ENCODE measurements at regions not wholly inside any gene's neighbourhood (a gene's known extent, or its start where the extent isn't known, plus 50 kb on each side); places are given as distances from the start of the nearest gene placed in this dataset.
"Not testable (repeated sequence)": the region's sequence is repeated elsewhere in the genome, so short reads cannot be mapped to it uniquely, and the experiment has no call there.

DNA sequence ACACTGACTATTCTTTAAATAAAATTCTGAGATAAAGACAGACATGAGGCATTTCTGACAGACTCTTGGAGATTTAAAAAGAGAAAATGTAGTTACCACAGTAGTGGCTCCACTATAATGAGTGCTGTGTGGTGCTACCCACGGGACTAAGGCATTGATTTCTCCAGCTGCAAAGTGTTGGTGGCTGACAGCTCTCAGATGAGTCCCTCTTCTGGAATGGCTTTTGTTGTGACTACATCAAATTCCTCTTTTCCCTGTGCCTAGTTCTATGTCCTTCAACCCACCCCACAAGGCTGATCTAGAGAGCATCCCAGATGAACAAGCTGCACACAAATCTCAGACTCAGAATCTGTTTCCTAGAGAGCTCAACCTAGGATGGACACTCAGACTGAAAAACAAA, 884.8 kb upstream of the ZEB2 start:
- DNase-seq = no peak

DNA sequence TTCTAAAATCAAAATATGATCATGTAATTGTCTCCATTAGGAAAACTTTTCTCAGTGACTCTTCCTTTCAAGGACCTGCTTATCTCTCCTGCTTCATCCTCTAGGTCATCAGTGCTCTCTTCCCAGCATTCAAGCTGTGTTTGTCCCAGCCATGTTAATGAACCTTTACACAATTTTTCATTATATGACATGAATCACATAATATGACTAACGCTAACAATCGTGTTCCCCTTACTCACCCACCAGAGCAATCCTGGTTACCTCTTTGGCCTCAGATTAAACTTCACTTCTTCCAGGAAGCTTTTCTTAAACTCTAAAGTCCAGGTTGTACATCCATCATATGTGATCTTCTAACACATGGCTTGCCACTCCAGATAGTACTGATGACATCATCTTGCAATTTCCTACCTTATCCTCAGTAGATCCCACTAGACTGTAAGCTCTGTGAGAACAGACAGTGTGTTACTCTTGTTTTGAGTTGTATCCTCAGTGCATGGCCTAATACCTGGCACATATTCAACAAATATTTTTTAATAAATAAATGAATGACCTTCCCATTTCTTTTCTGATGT, 882.9 kb upstream of the ZEB2 start:
- DNase-seq = no peak

DNA sequence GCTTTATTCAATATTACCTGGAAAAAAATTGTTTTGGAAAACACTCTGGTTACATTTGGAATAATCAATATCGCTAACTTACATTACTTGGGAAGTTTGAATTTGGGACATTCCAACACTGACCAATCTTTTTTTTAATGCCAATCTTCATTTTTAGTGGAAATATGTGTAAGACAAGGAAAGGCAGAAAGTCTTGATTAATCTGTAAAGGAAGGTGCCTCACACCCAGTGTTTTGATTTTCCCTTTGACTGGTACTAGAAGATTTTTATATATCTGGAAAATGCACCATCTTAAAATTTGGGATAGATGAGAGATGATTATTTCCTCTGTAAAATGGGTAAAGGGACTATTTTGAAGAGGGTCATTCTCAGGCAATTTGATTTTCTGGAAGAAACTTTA, 879.2 kb upstream of the ZEB2 start:
- DNase-seq = no peak

DNA sequence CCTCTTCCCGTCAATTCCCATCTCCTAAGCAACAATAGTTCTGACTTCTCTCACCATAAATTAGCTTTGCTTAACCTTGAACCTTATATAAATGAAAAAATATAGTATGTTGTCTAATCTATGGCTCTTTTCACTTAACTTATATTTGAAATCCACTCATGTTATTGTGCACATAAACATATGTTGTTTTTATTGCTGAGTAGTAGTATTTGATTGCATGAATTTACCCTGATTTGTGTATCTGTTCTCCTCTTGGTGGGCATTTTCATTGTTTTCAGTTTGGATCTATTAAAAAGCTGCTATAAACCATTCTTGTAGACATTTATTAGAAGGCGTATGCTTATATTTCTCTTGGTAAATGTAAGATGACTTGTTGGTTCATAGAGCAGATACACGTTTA, 874.3 kb upstream of the ZEB2 start:
- no peak for DNase-seq

DNA sequence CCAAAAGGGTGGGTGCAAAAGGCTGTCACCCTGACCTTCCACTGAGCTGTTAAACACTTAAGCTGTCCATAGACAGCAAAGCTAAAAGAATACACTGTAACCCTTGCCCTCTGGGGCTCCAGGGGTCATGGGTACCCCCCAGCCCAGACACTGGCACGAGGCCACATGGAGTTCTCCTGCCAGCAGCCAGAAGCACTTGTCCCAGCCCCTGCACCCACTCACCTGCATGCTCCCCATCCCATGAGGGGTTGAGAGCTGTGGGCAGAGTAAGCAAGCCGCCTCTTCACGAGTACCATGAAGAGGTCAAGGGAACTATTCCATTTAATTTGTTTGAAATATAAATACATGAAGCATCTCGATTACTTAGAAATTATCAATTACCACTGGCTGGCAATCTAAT, 867.1 kb upstream of the ZEB2 start:
- DNase-seq = no peak

DNA sequence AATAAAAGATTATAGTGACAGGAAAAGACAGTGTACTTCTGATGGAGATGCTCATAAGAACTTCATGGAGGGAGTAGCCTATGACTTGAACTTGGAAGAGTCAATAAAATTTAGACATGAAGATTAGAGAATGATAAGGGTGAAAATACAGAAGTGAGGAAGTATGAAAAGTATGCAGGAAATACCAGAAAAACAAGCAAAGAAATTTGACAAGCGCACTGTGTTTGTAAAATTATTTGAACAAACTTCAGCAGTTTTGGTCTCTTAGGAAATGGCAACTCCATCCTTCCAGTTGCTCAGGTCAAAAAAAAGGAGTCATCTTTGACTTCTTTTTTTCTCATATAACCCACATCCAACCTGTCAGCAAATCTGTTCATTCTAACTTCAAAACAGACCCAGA, 864.0 kb upstream of the ZEB2 start:
- DNase-seq = no peak

DNA sequence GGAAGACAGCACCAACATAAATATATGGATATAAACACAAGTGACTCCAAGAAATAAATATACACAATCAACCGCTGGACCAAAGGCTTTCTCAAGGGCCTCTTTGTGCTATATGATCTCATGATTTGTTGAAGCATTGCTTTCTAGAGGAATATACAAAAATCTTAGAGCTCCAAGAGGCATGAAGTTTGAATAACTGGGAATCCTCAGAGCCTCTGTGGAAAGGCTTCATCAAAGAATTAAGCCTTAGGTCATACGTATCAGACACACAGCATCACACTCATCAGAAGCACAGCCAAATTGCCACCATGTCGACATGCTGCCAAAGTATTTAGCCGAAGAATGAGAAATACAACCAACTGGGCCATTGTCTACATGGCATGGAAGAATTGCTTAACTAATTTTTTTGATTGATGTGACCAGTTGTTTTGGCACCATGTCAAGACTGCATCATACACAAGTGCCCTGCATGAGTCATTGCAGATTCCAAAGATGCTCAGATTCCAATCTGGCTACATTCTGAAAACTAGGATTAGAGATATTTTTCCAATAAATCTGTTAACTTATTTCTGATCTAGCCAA, 860.6 kb upstream of the ZEB2 start:
- no peak for DNase-seq

DNA sequence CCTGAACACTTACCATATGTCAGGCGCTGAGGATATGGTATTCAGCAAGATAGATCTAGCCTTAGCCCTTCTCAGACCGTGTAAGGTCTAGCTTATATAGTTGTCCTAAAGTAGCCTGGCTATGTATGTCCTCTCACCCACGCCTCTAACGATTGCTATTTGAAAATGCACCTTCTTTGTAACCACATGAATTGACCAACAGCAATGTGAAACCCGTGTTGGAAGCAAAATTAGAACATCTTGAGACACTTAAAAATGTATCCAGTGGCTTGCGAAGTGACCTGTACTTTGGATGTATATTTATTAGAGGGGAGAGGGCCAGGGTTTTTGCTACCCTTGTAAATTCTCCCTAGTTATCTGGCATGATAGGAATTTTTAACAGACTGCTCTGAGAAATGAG, 860.0 kb upstream of the ZEB2 start:
- no peak for DNase-seq

DNA sequence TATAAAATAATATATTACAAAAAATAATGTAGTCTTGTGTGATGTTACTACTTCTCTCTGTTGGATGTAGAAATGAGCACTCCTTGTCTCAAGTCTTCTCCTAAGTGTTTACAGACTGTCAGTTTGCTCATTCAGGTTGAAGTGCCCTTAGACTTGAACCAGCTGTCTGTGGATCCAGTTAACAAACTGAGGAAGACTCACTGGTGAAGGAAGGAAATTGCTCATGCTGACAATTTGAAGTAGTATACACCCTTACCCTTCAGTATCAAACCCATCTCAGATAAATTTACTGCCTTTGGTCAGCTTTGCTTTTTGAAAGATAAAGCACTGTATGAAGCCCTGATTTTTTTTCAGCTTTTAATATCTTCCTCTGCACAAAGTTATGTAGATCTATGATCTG, 854.2 kb upstream of the ZEB2 start:
- no peak for DNase-seq

DNA sequence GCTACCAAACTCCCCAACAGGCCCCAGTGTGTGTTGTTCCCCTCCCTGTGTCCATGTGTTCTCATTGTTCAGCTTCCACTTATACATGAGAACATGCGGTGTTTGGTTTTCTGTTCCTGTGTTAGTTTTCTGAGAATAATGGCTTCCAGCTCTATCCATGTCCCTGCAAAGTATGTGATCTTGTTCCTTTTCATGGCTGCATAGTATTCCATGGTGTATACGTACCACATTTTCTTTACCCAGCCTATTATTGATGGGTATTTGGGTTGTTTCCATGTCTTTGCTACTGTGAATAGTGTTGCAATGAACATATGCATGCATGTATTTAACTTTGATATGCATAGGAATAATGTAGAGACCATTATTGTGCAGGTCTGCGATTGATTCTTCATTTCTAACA, 847.4 kb upstream of the ZEB2 start:
- DNase-seq = not testable (repeated sequence)

DNA sequence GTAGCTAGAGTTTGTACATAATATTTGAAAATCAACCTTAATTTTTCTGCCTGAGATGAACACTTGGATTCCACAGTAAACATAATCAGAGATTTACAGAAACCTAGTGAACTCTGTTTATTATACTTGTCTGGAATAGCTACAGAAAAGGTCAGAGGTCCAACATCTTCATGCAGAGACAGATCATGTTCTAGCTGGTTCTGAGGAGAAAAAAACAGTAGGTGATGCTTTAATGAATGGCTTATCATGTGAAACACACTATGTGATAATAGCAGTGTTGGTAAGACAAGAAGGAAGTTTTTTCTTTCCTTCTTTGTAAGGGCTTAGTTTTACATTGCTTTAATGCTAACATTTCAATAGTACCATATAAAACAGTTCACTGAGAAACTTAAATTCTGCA, 846.4 kb upstream of the ZEB2 start:
- no peak for DNase-seq

DNA sequence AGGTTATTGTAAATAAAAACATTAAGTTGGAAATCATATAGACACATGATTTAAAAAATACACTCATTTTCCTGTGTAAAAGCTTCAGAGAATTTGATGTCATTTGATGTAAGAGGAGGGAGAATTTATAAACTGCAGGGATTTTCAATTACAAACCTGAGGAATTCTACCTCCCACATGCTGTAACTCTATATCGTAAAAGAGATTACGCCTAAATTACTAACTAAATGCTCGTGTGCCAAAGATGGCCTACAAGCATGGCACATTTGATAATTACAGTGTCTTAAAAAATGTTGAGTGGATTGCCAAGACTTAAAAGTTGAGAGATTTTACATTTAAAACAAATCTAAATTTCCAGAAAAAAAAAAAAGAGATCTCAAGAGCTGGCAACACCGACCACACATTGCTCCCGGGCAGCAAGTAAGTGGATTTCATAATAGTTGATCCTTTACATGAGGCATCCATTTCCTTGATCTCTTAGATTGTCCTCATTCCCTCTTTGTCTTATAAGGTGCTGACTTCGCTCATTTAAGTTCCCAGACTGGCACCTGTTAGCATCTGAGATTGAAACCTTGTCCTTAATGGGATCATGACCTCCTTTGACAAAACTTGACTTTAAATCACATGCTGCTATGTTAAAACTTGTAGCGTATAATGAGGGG, 840.3 kb upstream of the ZEB2 start:
- DNase-seq = no peak

DNA sequence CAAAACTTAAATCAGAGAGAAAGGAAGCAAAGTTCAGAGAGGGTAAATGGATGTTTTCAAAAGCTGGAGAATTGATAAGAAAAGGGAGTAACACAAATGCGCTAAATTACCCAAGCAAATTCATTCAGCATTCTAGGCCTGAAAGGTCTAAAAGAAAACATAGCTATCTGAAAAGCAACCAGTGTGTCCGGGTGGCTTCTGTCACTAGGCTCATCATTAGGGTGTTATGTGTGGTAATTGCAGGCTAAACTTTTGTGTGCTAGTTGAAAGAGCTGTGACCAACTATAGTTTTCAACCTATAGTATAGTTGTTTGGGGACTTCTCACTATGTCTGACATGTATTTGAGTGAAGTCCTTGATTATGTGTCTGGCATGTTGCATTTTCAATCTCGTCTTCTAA, 839.6 kb upstream of the ZEB2 start:
- no peak for DNase-seq

DNA sequence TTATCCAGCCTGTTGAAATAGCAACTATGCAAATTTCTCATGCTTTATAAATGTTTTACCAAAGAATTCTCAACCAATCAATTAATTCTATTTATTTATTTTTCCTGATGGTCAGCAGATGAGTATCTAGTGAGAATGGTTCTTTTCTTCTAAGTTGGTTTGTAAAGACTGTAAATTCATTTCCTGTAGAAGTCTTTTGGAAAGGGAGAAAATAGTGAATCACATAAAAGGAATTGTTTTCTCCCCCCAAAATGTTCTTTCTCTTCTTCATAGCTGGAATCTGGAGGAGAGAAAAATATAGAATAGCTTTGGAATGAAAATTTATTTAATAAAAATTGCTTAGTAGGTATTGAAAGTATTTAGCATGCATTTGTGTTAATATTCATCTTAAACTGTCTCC, 836.1 kb upstream of the ZEB2 start:
- no peak for DNase-seq

DNA sequence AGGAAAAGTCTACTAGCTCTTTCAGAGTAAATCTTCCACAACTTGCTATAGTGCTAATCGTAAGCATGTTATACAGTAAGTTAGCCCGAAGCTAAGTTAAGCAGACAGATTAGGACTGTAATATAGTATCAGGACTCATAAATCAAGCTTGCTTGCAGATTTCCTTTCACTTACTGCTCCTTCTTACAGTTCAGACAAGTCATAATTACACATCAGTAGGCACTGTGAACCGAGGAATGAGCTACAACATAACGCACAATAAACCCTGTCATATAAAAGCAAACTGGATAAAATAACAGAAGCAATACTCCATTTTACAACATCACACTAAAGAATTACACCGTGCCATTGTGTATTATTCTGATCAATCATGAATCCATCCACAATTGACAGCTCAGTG, 832.6 kb upstream of the ZEB2 start:
- DNase-seq = no peak

DNA sequence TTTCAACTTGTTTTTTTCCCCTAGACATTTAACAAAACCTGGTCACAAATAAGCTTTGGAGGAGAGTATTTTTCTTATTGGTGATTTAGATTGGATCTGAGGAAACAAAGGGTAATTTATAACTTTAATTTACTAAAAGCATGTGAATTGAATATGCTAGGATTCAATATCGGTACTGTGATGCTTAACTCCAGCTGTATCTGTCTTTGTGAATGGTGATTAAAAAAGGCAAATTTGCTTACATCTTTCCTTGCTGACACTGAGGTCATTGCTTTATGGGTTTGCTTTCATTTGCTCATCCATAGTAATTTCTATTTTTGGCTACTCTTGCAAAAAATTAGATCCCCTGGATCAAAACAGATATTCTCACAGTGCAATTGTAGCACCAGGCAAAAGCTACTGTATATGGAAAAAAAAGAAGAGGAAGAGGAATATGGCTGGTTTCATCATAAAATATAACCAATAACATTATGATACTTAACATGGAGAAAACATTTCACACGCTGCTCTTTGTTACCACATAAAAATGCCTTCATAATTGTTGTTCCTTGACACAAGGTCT, 832.0 kb upstream of the ZEB2 start:
- DNase-seq = no peak

DNA sequence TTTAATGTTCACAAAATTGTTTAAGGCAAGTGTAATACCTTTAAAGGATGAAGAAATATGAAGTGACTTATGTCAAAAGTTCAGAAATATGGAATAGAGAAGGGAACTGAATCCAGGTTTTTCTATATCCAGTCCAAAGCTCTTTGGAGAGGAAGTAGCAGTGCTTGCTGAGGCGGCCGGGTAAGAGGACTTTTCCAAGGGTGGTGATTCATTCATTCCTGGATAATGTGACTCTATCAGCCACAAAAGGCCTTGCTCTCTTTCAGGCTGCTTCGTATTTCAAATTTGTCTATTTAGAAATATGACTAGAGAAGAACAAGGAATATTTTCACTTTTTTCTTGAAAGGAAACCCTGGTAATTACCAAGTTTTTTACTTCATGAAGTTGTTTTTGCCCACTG, 830.1 kb upstream of the ZEB2 start:
- DNase-seq = no peak

DNA sequence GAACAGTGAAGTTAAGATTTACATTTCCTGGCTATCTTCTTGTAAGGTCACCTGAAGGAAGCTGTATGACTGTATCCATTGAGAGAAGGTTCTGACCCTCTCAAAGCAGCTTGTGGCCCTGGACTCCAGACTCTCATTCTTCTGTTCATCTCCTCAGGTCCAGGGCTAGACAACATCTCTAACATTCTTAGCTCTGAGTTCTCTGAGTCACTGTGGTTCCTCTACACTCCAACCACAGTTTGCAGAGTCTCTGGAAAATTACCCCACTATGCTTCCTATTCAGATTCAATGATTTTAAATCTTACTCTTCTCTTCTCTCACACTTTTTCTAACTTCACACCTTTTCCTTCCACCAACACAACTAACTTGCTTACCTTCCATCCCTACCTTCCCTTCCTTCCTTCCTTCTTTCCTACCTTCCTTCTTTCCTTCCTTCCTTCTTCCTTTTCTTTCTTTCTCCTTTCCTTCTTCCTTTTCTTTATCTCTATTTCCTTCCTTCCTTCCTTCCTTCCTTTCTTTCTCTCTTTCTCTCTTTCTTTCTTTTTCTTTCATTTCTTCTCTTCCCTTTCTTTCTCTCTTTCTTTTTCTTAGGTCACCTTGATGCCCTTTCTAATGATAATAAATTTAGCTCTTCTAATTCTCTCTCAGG, 824.3 kb upstream of the ZEB2 start:
- no peak for DNase-seq

DNA sequence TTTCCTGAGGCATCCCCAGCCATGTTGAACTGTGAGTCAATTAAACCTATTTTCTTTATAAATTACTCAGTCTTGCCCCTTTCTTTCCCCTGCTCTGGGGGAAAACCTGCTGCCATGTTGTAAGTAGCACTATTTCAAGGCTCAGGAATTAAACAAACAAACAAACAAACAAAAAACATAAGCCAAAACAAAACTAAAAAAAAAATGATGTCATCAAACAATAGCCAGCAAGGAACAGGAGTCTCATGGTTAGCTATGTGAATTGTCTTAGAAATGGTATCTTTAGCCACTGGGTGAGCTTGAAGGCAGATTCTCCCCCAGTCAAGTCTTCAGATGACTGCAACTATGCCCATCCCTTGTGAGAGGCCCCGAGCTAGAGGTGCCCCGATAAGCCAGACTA, 823.4 kb upstream of the ZEB2 start:
- no peak for DNase-seq

DNA sequence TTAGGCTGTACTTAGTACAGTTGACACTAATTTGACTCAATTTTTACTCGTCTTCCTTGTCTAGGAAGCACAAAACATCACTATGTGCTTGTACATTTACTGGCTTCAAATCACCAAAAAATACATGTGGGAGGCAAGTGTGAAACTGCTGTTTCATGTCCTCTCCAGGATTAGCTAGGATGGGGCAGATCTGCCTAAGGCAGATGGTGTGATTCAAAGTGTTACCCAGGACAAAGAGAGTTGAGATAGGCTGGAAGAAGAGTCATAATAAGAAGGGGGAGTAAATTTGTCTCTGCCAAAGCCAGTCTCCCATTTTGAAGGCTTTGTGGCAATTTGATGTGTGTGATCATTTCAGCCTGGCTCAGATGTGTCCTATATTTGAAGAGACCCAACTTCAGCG, 821.6 kb upstream of the ZEB2 start:
- DNase-seq = no peak

DNA sequence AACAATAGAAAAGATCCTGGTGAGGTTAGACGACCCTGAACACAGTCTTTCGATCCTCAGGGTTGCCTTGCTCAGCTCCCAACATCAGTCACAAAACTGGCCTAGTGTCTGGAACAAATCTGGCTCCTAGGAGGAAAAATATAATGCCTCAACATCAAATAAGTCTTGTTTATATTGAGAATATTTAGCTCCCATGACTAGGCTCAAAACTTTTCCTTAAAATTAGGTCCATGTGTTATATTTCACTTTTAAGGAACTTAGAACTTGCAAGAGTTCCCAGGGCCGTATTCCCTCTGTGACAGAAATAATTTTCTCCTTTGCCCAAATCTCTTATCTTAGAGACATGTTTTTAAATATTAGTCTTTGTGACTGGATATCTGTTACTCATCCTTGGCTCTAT, 819.7 kb upstream of the ZEB2 start:
- DNase-seq = no peak

DNA sequence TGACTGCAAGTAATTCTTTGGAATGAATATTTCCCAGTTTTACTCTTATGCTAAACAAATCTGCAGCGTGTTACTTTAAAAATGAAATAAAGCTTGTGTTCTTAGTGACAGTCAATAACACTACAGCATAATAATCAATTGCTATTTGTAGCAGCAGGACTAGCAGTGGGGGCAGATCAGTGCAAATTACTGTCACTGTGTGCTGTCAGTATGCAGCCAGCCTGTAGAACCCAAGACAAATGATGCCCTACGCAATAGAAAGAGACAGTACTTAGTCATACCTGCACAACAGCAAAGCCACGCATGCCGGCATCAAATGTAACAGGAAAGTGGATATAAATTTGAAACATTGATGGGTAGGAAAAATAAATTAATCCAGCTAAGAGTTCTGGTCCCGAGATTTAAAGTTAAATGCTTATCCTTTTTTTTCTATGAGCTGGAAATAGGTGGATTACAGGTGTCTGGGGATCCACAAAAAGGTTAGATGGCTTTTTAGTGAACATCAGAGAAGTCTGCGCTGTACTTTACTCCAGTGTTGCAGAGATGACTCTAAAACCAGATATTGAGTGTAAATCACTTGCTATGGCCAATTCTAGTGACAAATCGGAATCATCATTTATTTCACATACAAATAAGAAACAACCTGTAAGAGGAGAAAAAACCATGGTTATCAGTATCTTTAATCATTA, 812.4 kb upstream of the ZEB2 start:
- DNase-seq = no peak

DNA sequence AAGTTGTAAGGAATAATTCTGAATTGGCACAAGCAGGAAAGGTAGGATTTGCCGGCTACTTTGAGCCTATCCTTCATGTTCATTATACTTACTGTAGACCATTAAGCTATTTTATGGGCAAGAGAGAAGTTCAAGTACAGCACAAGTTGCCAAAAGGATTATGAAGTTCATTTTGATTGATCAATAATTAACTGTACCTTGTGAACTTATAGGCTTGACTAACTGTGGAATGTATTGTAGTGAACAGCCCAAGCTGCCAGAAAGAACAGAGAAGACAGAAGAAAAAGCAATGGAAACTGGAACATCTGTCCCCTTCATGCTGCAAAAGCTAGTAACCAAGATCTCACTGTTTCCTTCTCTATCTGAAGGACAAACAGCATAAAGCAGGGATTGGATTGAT, 810.1 kb upstream of the ZEB2 start:
- no peak for DNase-seq

DNA sequence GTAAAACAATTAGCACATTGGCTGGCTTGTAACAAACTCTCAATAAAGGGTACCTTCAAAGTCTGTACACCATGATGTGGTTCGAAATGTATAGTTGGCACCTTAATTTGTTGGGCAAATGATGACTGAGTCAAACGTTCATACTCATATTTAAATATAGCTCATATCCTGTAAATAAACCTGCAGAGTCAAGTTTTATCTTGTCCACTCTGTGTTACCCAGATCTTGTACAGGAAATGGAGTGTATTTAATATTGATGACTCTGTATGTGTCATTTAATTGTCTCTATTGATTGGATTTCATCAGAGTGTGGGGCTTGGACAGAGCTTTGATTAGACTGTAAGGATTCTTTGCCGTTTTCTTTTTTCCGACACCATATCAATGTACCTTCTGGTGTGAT, 805.6 kb upstream of the ZEB2 start:
- no peak for DNase-seq

All from CD4-positive, alpha-beta T cell treated with Interleukin-10 for 1 hour (primary cell).